Epithelial cell of proximal tubule (primary cell): ENCODE measurements at regions not wholly inside any gene's neighbourhood (a gene's known extent, or its start where the extent isn't known, plus 50 kb on each side); places are given as distances from the start of the nearest gene placed in this dataset.

Experiments used
- DNase-seq: peaks from one replicate; pipeline ENCODE4 v3.0.0-alpha.2; 2011; ENCODE audit warnings: low read depth
- H3K4me3 ChIP-seq: 2 replicates; pipeline ENCODE4 v1.5.1; 2011; ENCODE audit warnings: low read depth, mild to moderate bottlenecking, low read length
- TF ChIP-seq, protein P1 (sequence below): conservative IDR thresholded peaks from 2 replicates; pipeline ENCODE4 v1.5.1; 2012; ENCODE audit warnings: low read depth, mild to moderate bottlenecking, low read length

- no peak for DNase-seq
- TF ChIP-seq, protein P1, sequence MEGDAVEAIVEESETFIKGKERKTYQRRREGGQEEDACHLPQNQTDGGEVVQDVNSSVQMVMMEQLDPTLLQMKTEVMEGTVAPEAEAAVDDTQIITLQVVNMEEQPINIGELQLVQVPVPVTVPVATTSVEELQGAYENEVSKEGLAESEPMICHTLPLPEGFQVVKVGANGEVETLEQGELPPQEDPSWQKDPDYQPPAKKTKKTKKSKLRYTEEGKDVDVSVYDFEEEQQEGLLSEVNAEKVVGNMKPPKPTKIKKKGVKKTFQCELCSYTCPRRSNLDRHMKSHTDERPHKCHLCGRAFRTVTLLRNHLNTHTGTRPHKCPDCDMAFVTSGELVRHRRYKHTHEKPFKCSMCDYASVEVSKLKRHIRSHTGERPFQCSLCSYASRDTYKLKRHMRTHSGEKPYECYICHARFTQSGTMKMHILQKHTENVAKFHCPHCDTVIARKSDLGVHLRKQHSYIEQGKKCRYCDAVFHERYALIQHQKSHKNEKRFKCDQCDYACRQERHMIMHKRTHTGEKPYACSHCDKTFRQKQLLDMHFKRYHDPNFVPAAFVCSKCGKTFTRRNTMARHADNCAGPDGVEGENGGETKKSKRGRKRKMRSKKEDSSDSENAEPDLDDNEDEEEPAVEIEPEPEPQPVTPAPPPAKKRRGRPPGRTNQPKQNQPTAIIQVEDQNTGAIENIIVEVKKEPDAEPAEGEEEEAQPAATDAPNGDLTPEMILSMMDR, result no peak
- H3K4me3 ChIP-seq, result no peak overlapping the region
These were observed 1767.0 kb downstream of the MAT2B start for GRCh38 chr5:165272436-165272835.

- DNase-seq, result no peak
- no peak overlapping the region for H3K4me3 ChIP-seq
- TF ChIP-seq, protein P1, result no peak
These were observed 1772.2 kb downstream of the MAT2B start for GRCh38 chr5:165277661-165278060.

- TF ChIP-seq, protein P1, result no peak
- DNase-seq, result no peak
These were observed 1777.1 kb downstream of the MAT2B start for GRCh38 chr5:165282491-165282890.

DNA sequence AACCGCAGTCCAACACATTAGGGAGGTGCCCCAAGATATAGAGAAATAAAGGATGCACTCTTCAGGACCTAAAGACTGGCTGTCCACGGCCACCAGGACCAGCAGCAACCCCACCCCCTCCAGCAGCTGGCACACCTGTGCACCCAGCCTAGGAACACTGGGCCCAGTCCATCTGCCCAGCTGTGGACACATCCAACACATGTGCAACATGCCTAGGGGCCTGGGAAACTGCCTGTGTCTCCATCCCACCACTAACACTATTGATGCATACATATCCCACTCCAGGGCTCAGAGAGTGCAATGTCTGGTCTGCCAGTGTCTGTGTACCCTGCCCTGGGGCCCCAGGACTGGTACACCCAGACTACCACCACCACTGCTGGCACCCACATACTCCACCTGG lies 1781.3 kb downstream of the MAT2B start:
- no peak for DNase-seq
- no peak overlapping the region for H3K4me3 ChIP-seq
- TF ChIP-seq, protein P1, result no peak

More at GRCh38 chr5:165282491-165282890, 1777.1 kb downstream of the MAT2B start:
- H3K4me3 ChIP-seq, result no peak overlapping the region

DNA sequence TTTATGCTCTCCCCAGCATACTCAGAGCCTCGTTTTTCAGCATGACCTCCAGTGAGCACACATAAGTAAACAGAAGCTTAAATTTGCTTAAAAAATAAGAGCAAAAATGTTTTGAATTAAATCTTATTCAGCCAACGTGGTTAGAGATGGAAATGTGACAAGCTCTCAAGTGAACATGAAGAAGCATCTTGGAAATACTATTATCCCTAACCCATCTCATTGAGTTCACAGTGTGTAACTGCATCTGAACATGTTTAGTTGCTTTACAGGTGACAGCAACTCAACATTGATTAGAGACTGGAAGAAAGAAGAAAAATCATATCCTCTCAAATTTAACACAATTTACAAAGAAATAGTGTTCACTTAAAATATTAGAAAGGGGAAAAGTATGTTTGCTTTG lies 1785.1 kb downstream of the MAT2B start:
- DNase-seq, result no peak
- TF ChIP-seq, protein P1, result no peak
- no peak overlapping the region for H3K4me3 ChIP-seq

- H3K4me3 ChIP-seq, result no peak overlapping the region
- TF ChIP-seq, protein P1, result no peak
- no peak for DNase-seq
These were observed 1791.1 kb downstream of the MAT2B start for GRCh38 chr5:165296401-165297130.
